Upper lobe of left lung (tissue), 6 donors: ENCODE measurements at regions not wholly inside any gene's neighbourhood (a gene's known extent, or its start where the extent isn't known, plus 50 kb on each side); places are given as distances from the start of the nearest gene placed in this dataset.

Experiments
- ATAC-seq, 2 donors: fragments of 200-7000 bp; cut with Tn5 transposase; one replicate each; pipeline ENCODE4 v1.9.1; 2022; ENCODE audit warnings: mild to moderate bottlenecking in 2 of 2, moderate library complexity in 2 of 2; ENCODE audit not compliant: low FRiP score in 2 of 2
- DNase-seq, 2 donors: peaks; one replicate each; pipeline ENCODE4 v3.0.0-alpha.2; 2019 to 2020
- H3K27ac ChIP-seq, 4 donors: fragments of 200-600 bp; sonication (generic); one replicate each; pipeline ENCODE4 v1.5.1; 2016 to 2019
- H3K27me3 ChIP-seq, 4 donors: fragments of 200-600 bp; sonication (generic); one replicate each; pipeline ENCODE4 v1.5.1; 2017 to 2019
- H3K36me3 ChIP-seq, 4 donors: fragments of 200-600 bp; sonication (generic); one replicate each; pipeline ENCODE4 v1.5.1; 2016 to 2019
- H3K4me1 ChIP-seq, 4 donors: fragments of 200-600 bp; sonication (generic); one replicate each; pipeline ENCODE4 v1.5.1; 2018 to 2019
- H3K4me3 ChIP-seq, 4 donors: fragments of 200-600 bp; sonication (generic); one replicate each; pipeline ENCODE4 v1.5.1; 2017 to 2019; ENCODE audit warnings: mild to moderate bottlenecking in 2 of 4, moderate library complexity in 1 of 4
- H3K9me3 ChIP-seq, 4 donors: fragments of 200-600 bp; sonication (generic); one replicate each; pipeline ENCODE4 v1.5.1; 2018 to 2019
- EP300 ChIP-seq, 4 donors: sonication (generic); formaldehyde crosslinking; IDR thresholded peaks; one replicate each; pipeline ENCODE4 v1.5.1; 2017; ENCODE audit warnings: antibody characterized with exemption in 4 of 4, control low read depth in 2 of 4
- POLR2A ChIP-seq, 4 donors: fragments of 450-650 bp; IDR thresholded peaks; one replicate each; pipeline ENCODE4 v1.5.1; 2016 to 2017; ENCODE audit warnings: antibody characterized with exemption in 4 of 4, mild to moderate bottlenecking in 2 of 4
- POLR2AphosphoS5 ChIP-seq, 2 donors: sonication (generic); formaldehyde crosslinking; IDR thresholded peaks; one replicate each; pipeline ENCODE4 v1.5.1; 2017; ENCODE audit warnings: antibody characterized with exemption in 2 of 2
- WGBS, 2 donors: methylation state at CpG; one replicate each; pipeline ENCODE4 v1.1.5; 2017 to 2018; 5-methylcytosine and 5-hydroxymethylcytosine counted together
- TF ChIP-seq, protein P1 (sequence below), 6 experiments: fragments of 450-650 bp in 4 of 6; fragments of 200-600 bp in 2 of 6; sonication (generic) in 2 of 6; IDR thresholded peaks; one replicate each; pipeline ENCODE4 v1.5.1; 2016 to 2019; ENCODE audit warnings: antibody characterized with exemption in 6 of 6
- donor health status: DM: no; HTN: no; CAD: no; lungs with moderate emphysema.
- donor health status: DM: no; HTN: yes; CAD: no; lungs with severe emphysema.

DNA sequence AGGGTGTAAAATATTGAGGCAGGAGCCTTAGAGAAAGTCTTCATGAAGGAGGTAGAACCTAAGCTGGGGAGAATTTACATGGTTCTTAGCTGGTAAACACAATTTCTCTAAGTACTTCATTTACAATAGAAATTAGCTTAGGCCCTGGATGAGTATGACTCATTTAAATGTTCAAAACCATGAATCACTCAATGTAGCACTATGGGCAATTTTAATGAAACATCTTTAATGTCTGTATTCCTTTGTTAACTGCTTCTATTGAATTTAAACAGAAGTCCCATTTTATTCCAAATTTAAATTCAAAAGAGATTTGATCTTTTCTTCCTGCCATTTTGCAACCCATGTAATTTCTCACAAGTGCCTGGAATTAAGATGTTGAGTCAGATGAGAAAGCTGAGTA lies 252.1 kb downstream of the RFC3 start:
- no peak for DNase-seq
- TF ChIP-seq, protein P1, sequence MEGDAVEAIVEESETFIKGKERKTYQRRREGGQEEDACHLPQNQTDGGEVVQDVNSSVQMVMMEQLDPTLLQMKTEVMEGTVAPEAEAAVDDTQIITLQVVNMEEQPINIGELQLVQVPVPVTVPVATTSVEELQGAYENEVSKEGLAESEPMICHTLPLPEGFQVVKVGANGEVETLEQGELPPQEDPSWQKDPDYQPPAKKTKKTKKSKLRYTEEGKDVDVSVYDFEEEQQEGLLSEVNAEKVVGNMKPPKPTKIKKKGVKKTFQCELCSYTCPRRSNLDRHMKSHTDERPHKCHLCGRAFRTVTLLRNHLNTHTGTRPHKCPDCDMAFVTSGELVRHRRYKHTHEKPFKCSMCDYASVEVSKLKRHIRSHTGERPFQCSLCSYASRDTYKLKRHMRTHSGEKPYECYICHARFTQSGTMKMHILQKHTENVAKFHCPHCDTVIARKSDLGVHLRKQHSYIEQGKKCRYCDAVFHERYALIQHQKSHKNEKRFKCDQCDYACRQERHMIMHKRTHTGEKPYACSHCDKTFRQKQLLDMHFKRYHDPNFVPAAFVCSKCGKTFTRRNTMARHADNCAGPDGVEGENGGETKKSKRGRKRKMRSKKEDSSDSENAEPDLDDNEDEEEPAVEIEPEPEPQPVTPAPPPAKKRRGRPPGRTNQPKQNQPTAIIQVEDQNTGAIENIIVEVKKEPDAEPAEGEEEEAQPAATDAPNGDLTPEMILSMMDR (IDR thresholded peaks at IDR 0.05), result no peak
- TF ChIP-seq POLR2A (IDR thresholded peaks at IDR 0.05), result no peak
- TF ChIP-seq POLR2AphosphoS5 (IDR thresholded peaks at IDR 0.05), result no peak
- no peak for TF ChIP-seq EP300 (IDR thresholded peaks at IDR 0.05)
- Histone ChIP-seq H3K4me1 (no peaks in the 10 kb centered on the region), H3K27me3 (no peaks in the 10 kb centered on the region), H3K9me3 (peaks cover 0 to 4% (median 0%) of the 10 kb centered on the region in 4 donors), H3K27ac (no peak overlapping the region), H3K36me3 (no peaks in the 10 kb centered on the region), H3K4me3 (no peak overlapping the region)
- ATAC-seq, result no peak

DNA sequence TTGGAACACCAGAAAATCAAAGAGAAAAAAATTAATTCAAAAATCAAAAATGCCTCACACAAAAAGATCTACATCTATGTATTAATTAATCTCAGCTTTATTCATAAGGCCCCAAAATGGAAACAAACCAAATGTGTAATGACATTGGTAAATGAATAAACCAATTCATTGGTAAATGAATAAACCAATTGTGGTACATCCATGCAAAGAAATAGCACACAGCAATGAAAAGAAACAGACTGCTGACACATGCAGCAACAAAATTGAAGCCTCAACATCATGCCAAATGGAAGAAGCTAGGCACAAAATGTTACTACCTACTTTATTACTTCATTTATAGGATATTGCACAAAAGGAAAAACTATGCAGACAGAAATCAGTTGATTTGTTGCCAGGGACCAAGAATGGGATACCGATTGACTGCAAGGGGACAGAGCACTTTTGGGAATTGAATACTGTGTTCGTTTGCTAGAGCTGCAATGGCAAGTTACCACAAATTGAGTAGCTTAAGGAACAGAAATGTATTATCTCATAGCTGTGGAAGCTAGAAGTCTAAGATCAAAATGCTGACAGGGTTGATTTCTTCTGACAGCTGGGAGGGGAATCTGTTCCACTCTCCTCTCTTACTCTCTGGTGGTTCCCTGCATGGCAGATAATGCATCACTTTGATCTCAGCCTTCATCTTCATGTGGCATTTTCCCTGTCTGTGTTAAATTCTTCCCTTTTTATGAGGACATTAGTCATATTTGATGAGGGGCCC lies 252.8 kb downstream of the RFC3 start:
- no peak for ATAC-seq
- WGBS, 2 donors, result 88 to 98% methylated on average over 2 of the region's 2 CpGs
- H3K4me1 ChIP-seq, result no peaks in the 10 kb centered on the region

DNA sequence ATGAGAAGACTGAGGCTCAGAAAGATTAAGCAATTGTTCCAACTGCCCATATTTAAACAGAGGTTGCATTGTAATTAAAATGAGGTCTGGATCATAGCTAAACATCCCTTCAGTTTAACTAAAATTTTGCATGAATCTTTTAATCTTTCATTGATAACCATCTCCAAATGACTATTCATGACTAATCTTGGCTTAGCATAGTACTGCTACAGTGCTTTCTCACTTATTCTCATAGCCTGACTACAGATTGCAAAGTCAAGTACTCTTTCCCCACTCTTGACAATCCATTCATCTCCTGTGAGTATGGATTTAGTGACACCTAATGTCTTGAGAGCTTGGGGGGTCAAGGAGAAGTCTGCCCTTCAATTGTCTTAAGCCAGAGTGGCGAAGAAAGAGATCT lies 258.4 kb downstream of the RFC3 start:
- no peak for DNase-seq
- WGBS, 2 donors, result 63 to 78% methylated on average over 1 of the region's 1 CpG
- Histone ChIP-seq H3K27me3 (no peaks in the 10 kb centered on the region), H3K4me3 (no peak overlapping the region), H3K9me3 (peaks cover 0 to 4% (median 0%) of the 10 kb centered on the region in 4 donors), H3K36me3 (no peaks in the 10 kb centered on the region), H3K4me1 (peaks cover 0 to 6% (median 4%) of the 10 kb centered on the region in 4 donors), H3K27ac (no peak overlapping the region)
- no peak for ATAC-seq
- TF ChIP-seq EP300 (IDR thresholded peaks at IDR 0.05) (no peak), POLR2AphosphoS5 (IDR thresholded peaks at IDR 0.05) (no peak), POLR2A (IDR thresholded peaks at IDR 0.05) (no peak)
- TF ChIP-seq, protein P1 (IDR thresholded peaks at IDR 0.05), result no peak

More for the DNA sequence above, 252.8 kb downstream of the RFC3 start:
- Histone ChIP-seq H3K4me3 (no peak overlapping the region), H3K36me3 (no peaks in the 10 kb centered on the region), H3K9me3 (peaks cover 0 to 4% (median 0%) of the 10 kb centered on the region in 4 donors), H3K27me3 (no peaks in the 10 kb centered on the region), H3K27ac (no peak overlapping the region)
- no peak for DNase-seq
- TF ChIP-seq, protein P1 (IDR thresholded peaks at IDR 0.05), result no peak
- TF ChIP-seq EP300 (IDR thresholded peaks at IDR 0.05), result no peak
- no peak for TF ChIP-seq POLR2A (IDR thresholded peaks at IDR 0.05)
- TF ChIP-seq POLR2AphosphoS5 (IDR thresholded peaks at IDR 0.05), result no peak

DNA sequence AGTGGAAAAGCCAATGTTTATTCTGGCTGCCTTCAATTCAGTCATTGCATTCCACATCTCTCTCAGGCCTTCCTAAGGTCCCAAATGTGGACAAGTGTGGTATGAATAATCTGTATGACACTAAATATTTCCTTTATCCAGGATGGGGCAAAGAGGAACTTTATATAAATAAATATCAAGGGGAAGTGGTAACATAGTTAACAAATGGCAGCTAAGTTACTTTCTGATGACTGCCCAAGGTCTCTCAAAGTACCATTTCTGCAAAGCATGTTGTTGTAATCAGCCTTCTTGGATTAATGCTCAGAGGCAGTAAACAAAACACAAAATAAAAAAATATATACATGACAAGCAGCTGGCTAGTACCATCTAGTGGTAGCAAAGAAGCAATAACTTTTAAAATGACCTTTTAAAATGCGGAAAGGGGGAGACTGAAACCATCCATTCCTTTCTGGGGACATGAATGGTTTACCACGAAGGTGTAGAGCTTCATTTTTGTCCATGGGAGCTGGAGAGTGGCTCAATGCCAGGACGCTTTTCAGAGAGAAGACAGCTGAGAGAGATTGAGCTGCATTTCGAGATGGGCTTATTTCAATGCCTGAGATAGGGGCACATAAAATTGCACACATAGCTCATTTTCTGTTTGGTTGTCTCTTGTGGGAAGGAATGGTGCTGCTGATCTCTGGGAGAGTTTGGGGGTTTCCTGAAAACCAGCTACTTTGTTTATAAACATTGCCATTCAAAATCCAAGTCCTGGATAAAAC lies 259.2 kb downstream of the RFC3 start:
- TF ChIP-seq POLR2AphosphoS5 (IDR thresholded peaks at IDR 0.05), result no peak
- TF ChIP-seq, protein P1 (IDR thresholded peaks at IDR 0.05), result peak in 2 of 6 experiments; percentile 26 to 36
- Histone ChIP-seq H3K36me3 (no peaks in the 10 kb centered on the region), H3K27ac (no peak overlapping the region), H3K9me3 (peaks cover 0 to 4% (median 0%) of the 10 kb centered on the region in 4 donors), H3K27me3 (no peaks in the 10 kb centered on the region), H3K4me1 (peaks cover 0 to 6% (median 4%) of the 10 kb centered on the region in 4 donors), H3K4me3 (no peak overlapping the region)
- DNase-seq, result no peak
- ATAC-seq, result peak in 1 of 2 donors; percentile 53
- 34% methylated on average over 4 of the region's 4 CpGs for WGBS, 2 donors
